Prostate gland (tissue), 2 donors: ENCODE measurements at regions not wholly inside any gene's neighbourhood (a gene's known extent, or its start where the extent isn't known, plus 50 kb on each side); places are given as distances from the start of the nearest gene placed in this dataset.

Source experiments
- CTCF ChIP-seq, 4 experiments: fragments of 200-600 bp in 2 of 4; fragments of 450-650 bp in 2 of 4; sonication (generic) in 2 of 4; IDR thresholded peaks; 1 replicate in 3 of 4; 2 replicates in 1 of 4; pipeline ENCODE4 v1.5.1; 2016 to 2019; ENCODE audit warnings: antibody characterized with exemption in 4 of 4, mild to moderate bottlenecking in 2 of 4, moderate library complexity in 2 of 4
- POLR2A ChIP-seq: fragments of 450-650 bp; IDR thresholded peaks from one replicate; pipeline ENCODE4 v1.6.1; 2016; ENCODE audit warnings: antibody characterized with exemption, mild to moderate bottlenecking

DNA sequence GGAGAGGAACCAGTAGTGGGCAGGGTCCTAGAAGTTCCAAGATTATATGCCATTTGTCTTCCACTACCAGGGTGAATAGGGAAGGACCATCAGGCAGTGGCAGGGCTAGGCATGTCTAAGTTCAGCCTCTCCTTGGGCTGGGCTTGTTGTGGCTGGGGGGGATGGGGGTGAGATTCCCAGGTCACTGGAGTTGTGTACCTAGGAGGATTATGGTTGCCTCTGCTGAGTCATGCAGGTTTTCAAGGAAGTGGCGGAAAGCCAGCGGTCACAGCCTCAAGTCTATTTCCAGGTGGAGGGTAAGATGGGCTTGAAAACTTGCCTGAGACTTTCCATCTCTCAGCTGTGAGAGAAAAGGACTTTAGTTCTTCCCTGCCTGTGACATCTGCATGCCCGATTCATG lies 1407.1 kb downstream of the SI start:
- TF ChIP-seq POLR2A, result no peak
- TF ChIP-seq CTCF (IDR thresholded peaks at IDR 0.05), result no peak
